Middle frontal gyrus (tissue), 1 donor: ENCODE measurements at regions not wholly inside any gene's neighbourhood (a gene's known extent, or its start where the extent isn't known, plus 50 kb on each side); places are given as distances from the start of the nearest gene placed in this dataset.
"Not testable (repeated sequence)": the region's sequence is repeated elsewhere in the genome, so short reads cannot be mapped to it uniquely, and the experiment has no call there.

Source experiments
- DNase-seq: peaks from one replicate; pipeline ENCODE4 v3.0.0-alpha.2; 2015; ENCODE audit warnings: low spot score; ENCODE audit errors: extremely low spot score

GRCh38 chr15:47039225-47039624, 678.1 kb upstream of the SEMA6D start:
- no peak for DNase-seq

- no peak for DNase-seq
Measured at GRCh38 chr15:47041301-47041700, 676.0 kb upstream of the SEMA6D start.

- DNase-seq, result not testable (repeated sequence)
Measured at GRCh38 chr15:47047981-47048380, 669.3 kb upstream of the SEMA6D start.

GRCh38 chr15:47066392-47066791, 650.9 kb upstream of the SEMA6D start:
- DNase-seq, result no peak

- DNase-seq, result not testable (repeated sequence)
Measured at GRCh38 chr15:47077846-47078245, 639.5 kb upstream of the SEMA6D start.

GRCh38 chr15:47095833-47096232, 621.5 kb upstream of the SEMA6D start:
- no peak for DNase-seq

- DNase-seq, result not testable (repeated sequence)
Measured at GRCh38 chr15:47098526-47098925, 618.8 kb upstream of the SEMA6D start.

- DNase-seq, result not testable (repeated sequence)
Measured at GRCh38 chr15:47099801-47100200, 617.5 kb upstream of the SEMA6D start.

GRCh38 chr15:47108800-47109199, 608.5 kb upstream of the SEMA6D start:
- not testable (repeated sequence) for DNase-seq

- DNase-seq, result no peak
Measured at GRCh38 chr15:47116698-47117097, 600.6 kb upstream of the SEMA6D start.

- DNase-seq, result no peak
Measured at GRCh38 chr15:47119349-47119748, 598.0 kb upstream of the SEMA6D start.

- no peak for DNase-seq
Measured at GRCh38 chr15:47124430-47125102, 592.7 kb upstream of the SEMA6D start.

- DNase-seq, result no peak
Measured at GRCh38 chr15:47129033-47129432, 588.3 kb upstream of the SEMA6D start.

- DNase-seq, result not testable (repeated sequence)
Measured at GRCh38 chr15:47131450-47131849, 585.9 kb upstream of the SEMA6D start.

- DNase-seq, result no peak
Measured at GRCh38 chr15:47135267-47135666, 582.0 kb upstream of the SEMA6D start.

GRCh38 chr15:47136236-47136635, 581.1 kb upstream of the SEMA6D start:
- DNase-seq, result no peak

- DNase-seq, result no peak
Measured at GRCh38 chr15:47139965-47140364, 577.3 kb upstream of the SEMA6D start.

- no peak for DNase-seq
Measured at GRCh38 chr15:47157827-47158226, 559.5 kb upstream of the SEMA6D start.

GRCh38 chr15:47158573-47158972, 558.7 kb upstream of the SEMA6D start:
- no peak for DNase-seq

- DNase-seq, result no peak
Measured at GRCh38 chr15:47177177-47177576, 540.1 kb upstream of the SEMA6D start.

GRCh38 chr15:47179988-47180387, 537.3 kb upstream of the SEMA6D start:
- DNase-seq, result no peak

GRCh38 chr15:47182818-47183217, 534.5 kb upstream of the SEMA6D start:
- DNase-seq, result no peak
